GM23338 (cell line): ENCODE measurements at regions not wholly inside any gene's neighbourhood (a gene's known extent, or its start where the extent isn't known, plus 50 kb on each side); places are given as distances from the start of the nearest gene placed in this dataset.

ENCODE experiments used
- ATAC-seq: fragments of 200-7000 bp; cut with Tn5 transposase; 3 replicates; pipeline ENCODE4 v1.9.1; 2020
- DNase-seq: peaks from one replicate; pipeline ENCODE4 v3.0.0-alpha.2; 2015; ENCODE audit warnings: low spot score
- H2AFZ ChIP-seq: fragments of 200-600 bp; sonication (generic); 2 replicates; pipeline ENCODE4 v1.8.0; 2016; ENCODE audit warnings: antibody characterized with exemption, mild to moderate bottlenecking, moderate library complexity
- H3F3A ChIP-seq: fragments of 200-600 bp; sonication (generic); replicated peaks from 2 replicates; pipeline ENCODE4 v1.8.0; 2017; ENCODE audit warnings: antibody characterized with exemption, mixed run types, low read depth
- H3K27ac ChIP-seq: fragments of 200-600 bp; sonication (generic); 2 replicates; pipeline ENCODE4 v1.6.1; 2016; ENCODE audit warnings: low read depth
- H3K27me3 ChIP-seq: fragments of 200-600 bp; sonication (generic); 2 replicates; pipeline ENCODE4 v1.8.0; 2016; ENCODE audit warnings: mild to moderate bottlenecking, mixed run types, moderate library complexity; ENCODE audit not compliant: insufficient read depth
- H3K36me3 ChIP-seq: fragments of 200-600 bp; sonication (generic); 2 replicates; pipeline ENCODE4 v1.8.0; 2016; ENCODE audit warnings: mild to moderate bottlenecking; ENCODE audit not compliant: insufficient read depth
- H3K4me1 ChIP-seq: fragments of 200-600 bp; sonication (generic); 2 replicates; pipeline ENCODE4 v1.8.0; 2016; ENCODE audit warnings: mild to moderate bottlenecking, moderate library complexity; ENCODE audit not compliant: insufficient read depth
- H3K4me2 ChIP-seq: fragments of 200-600 bp; sonication (generic); 2 replicates; pipeline ENCODE4 v1.7.1; 2017; ENCODE audit warnings: mixed run types
- H3K4me3 ChIP-seq: fragments of 200-600 bp; sonication (generic); 2 replicates; pipeline ENCODE4 v1.6.1; 2016; ENCODE audit warnings: mixed run types
- H3K79me2 ChIP-seq: fragments of 200-600 bp; sonication (generic); replicated peaks from 2 replicates; pipeline ENCODE4 v1.8.0; 2017; ENCODE audit warnings: mild to moderate bottlenecking; ENCODE audit not compliant: insufficient read depth
- H3K9me2 ChIP-seq: fragments of 200-600 bp; sonication (generic); 2 replicates; pipeline ENCODE4 v1.8.0; 2017; ENCODE audit not compliant: insufficient read depth
- H4K20me1 ChIP-seq: fragments of 200-600 bp; sonication (generic); replicated peaks from 2 replicates; pipeline ENCODE4 v1.8.0; 2017; ENCODE audit warnings: mild to moderate bottlenecking; ENCODE audit not compliant: insufficient read depth
- H3K27ac Mint-ChIP-seq: 2 replicates; pipeline ENCODE4 v1.8.0; 2020; ENCODE audit warnings: inconsistent platforms, mild to moderate bottlenecking, moderate library complexity, mixed read lengths
- H3K27me3 Mint-ChIP-seq: 3 replicates; pipeline ENCODE4 v1.8.0; 2022; ENCODE audit warnings: low read depth, mild to moderate bottlenecking, moderate library complexity, mixed read lengths, inconsistent platforms; ENCODE audit not compliant: insufficient read depth, poor library complexity
- H3K36me3 Mint-ChIP-seq: 3 replicates; pipeline ENCODE4 v1.8.0; 2021; ENCODE audit warnings: low read depth, mild to moderate bottlenecking, inconsistent platforms, moderate library complexity, mixed read lengths
- H3K4me1 Mint-ChIP-seq: 3 replicates; pipeline ENCODE4 v1.8.0; 2020; ENCODE audit warnings: mild to moderate bottlenecking, inconsistent platforms, mixed read lengths
- H3K4me3 Mint-ChIP-seq: 3 replicates; pipeline ENCODE4 v1.8.0; 2021; ENCODE audit warnings: moderate library complexity, mild to moderate bottlenecking, inconsistent platforms, mixed read lengths
- H3K9me3 Mint-ChIP-seq: 3 replicates; pipeline ENCODE4 v1.8.0; 2020; ENCODE audit warnings: moderate library complexity, mild to moderate bottlenecking, inconsistent platforms, mixed read lengths
- CREB1 ChIP-seq: fragments of 250-450 bp; sonication (Bioruptor Pico); IDR thresholded peaks from 2 replicates; pipeline ENCODE4 v1.5.0; 2020; ENCODE audit warnings: low read depth, mild to moderate bottlenecking, moderate library complexity
- EZH2 ChIP-seq: fragments of 200-600 bp; sonication (generic); IDR thresholded peaks from one replicate; pipeline ENCODE4 v1.8.0; 2017; ENCODE audit warnings: antibody characterized with exemption, mild to moderate bottlenecking, low read depth; ENCODE audit not compliant: unreplicated experiment
- NANOG ChIP-seq: IDR thresholded peaks from 2 replicates; pipeline ENCODE4 v1.6.1; 2016; ENCODE audit warnings: antibody characterized with exemption, borderline replicate concordance
- POLR2AphosphoS5 ChIP-seq: IDR thresholded peaks from 2 replicates; pipeline ENCODE4 v1.6.1; 2016; ENCODE audit warnings: antibody characterized with exemption, low read depth
- STAT1 ChIP-seq: IDR thresholded peaks from one replicate; pipeline ENCODE4 v1.6.1; 2016; ENCODE audit warnings: antibody characterized with exemption; ENCODE audit not compliant: unreplicated experiment
- ZNF331 ChIP-seq: fragments of 250-450 bp; sonication (Bioruptor Pico); IDR thresholded peaks from 2 replicates; pipeline ENCODE4 v1.5.0; 2020; ENCODE audit warnings: low read depth, mild to moderate bottlenecking, moderate library complexity
- TF ChIP-seq, protein P1 (sequence below): fragments of 250-450 bp; sonication (Bioruptor Pico); IDR thresholded peaks from 2 replicates; pipeline ENCODE4 v1.5.0; 2020; ENCODE audit warnings: mild to moderate bottlenecking, moderate library complexity
- TF ChIP-seq, protein P2 (sequence below), 2 experiments: fragments of 200-600 bp in 1 of 2; sonication (generic) in 1 of 2; conservative IDR thresholded peaks; 2 replicates each; pipeline versions ENCODE4 v1.5.1 to v1.6.1; 2016 to 2017; ENCODE audit warnings: antibody characterized with exemption in 2 of 2, low read depth in 2 of 2, mild to moderate bottlenecking in 2 of 2, moderate library complexity in 1 of 2
- TF ChIP-seq, protein P3 (sequence below): IDR thresholded peaks from one replicate; pipeline ENCODE4 v1.6.1; 2018; ENCODE audit warnings: antibody characterized with exemption; ENCODE audit not compliant: unreplicated experiment
- TF ChIP-seq, protein P4 (sequence below): IDR thresholded peaks from 2 replicates; pipeline ENCODE4 v1.6.1; 2016; ENCODE audit warnings: antibody characterized with exemption

DNA sequence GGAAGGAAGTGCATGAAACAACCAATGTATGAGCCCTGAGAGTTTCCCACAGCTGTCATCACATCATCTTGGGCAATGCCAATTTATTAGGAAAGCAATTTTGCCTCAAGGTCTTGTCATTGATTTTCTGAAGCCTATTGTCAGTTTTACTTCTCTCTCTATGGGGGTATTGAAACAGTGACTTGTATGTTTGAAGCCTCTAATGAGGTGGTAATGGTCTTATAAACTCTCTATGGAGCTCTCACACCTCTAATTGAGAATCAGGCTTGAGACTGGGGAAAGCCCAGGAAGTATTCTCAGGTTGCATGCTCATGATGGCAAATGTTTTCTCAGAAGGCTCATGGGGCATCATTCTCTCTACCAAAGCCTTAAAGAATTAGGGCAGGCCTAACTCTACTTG is 308.2 kb upstream of the EMCN start (continued):
- TF ChIP-seq, protein P1, sequence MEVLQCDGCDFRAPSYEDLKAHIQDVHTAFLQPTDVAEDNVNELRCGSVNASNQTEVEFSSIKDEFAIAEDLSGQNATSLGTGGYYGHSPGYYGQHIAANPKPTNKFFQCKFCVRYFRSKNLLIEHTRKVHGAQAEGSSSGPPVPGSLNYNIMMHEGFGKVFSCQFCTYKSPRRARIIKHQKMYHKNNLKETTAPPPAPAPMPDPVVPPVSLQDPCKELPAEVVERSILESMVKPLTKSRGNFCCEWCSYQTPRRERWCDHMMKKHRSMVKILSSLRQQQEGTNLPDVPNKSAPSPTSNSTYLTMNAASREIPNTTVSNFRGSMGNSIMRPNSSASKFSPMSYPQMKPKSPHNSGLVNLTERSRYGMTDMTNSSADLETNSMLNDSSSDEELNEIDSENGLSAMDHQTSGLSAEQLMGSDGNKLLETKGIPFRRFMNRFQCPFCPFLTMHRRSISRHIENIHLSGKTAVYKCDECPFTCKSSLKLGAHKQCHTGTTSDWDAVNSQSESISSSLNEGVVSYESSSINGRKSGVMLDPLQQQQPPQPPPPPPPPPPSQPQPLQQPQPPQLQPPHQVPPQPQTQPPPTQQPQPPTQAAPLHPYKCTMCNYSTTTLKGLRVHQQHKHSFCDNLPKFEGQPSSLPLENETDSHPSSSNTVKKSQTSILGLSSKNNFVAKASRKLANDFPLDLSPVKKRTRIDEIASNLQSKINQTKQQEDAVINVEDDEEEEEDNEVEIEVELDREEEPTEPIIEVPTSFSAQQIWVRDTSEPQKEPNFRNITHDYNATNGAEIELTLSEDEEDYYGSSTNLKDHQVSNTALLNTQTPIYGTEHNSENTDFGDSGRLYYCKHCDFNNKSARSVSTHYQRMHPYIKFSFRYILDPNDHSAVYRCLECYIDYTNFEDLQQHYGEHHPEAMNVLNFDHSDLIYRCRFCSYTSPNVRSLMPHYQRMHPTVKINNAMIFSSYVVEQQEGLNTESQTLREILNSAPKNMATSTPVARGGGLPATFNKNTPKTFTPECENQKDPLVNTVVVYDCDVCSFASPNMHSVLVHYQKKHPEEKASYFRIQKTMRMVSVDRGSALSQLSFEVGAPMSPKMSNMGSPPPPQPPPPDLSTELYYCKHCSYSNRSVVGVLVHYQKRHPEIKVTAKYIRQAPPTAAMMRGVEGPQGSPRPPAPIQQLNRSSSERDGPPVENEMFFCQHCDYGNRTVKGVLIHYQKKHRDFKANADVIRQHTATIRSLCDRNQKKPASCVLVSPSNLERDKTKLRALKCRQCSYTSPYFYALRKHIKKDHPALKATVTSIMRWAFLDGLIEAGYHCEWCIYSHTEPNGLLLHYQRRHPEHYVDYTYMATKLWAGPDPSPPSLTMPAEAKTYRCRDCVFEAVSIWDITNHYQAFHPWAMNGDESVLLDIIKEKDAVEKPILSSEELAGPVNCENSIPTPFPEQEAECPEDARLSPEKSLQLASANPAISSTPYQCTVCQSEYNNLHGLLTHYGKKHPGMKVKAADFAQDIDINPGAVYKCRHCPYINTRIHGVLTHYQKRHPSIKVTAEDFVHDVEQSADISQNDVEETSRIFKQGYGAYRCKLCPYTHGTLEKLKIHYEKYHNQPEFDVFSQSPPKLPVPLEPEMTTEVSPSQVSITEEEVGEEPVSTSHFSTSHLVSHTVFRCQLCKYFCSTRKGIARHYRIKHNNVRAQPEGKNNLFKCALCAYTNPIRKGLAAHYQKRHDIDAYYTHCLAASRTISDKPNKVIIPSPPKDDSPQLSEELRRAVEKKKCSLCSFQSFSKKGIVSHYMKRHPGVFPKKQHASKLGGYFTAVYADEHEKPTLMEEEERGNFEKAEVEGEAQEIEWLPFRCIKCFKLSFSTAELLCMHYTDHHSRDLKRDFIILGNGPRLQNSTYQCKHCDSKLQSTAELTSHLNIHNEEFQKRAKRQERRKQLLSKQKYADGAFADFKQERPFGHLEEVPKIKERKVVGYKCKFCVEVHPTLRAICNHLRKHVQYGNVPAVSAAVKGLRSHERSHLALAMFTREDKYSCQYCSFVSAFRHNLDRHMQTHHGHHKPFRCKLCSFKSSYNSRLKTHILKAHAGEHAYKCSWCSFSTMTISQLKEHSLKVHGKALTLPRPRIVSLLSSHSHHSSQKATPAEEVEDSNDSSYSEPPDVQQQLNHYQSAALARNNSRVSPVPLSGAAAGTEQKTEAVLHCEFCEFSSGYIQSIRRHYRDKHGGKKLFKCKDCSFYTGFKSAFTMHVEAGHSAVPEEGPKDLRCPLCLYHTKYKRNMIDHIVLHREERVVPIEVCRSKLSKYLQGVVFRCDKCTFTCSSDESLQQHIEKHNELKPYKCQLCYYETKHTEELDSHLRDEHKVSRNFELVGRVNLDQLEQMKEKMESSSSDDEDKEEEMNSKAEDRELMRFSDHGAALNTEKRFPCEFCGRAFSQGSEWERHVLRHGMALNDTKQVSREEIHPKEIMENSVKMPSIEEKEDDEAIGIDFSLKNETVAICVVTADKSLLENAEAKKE (CRISPR knock-in tag), result no peak
- TF ChIP-seq ZNF331, result no peak
- no peak for TF ChIP-seq EZH2
- no peak for TF ChIP-seq POLR2AphosphoS5
- TF ChIP-seq, protein P2, sequence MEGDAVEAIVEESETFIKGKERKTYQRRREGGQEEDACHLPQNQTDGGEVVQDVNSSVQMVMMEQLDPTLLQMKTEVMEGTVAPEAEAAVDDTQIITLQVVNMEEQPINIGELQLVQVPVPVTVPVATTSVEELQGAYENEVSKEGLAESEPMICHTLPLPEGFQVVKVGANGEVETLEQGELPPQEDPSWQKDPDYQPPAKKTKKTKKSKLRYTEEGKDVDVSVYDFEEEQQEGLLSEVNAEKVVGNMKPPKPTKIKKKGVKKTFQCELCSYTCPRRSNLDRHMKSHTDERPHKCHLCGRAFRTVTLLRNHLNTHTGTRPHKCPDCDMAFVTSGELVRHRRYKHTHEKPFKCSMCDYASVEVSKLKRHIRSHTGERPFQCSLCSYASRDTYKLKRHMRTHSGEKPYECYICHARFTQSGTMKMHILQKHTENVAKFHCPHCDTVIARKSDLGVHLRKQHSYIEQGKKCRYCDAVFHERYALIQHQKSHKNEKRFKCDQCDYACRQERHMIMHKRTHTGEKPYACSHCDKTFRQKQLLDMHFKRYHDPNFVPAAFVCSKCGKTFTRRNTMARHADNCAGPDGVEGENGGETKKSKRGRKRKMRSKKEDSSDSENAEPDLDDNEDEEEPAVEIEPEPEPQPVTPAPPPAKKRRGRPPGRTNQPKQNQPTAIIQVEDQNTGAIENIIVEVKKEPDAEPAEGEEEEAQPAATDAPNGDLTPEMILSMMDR (conservative IDR thresholded peaks at IDR 0.05; ENCODE audit: low read depth in 2 of 2), result no peak

DNA sequence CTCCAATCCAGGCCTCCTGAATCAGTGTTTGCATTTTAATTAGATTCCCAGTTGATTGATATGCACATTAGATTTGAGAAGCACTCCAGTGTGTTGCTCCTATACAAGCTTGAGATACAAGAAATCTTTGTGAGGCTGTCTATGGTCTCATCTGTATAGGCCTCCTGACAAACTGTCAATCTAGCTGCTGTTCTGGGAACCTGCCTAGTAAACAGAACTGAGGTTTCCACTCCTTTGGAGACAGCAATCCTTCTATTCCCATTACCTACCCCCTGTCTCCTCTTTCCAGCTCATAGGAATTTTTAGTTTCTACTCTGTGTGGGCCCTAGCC is 306.1 kb upstream of the EMCN start:
- H2AFZ ChIP-seq, result no peak overlapping the region; the same call in 1 of the 2 replicates
- peaks cover 9% of the 10 kb centered on the region for H3K4me1 Mint-ChIP-seq
- no peaks in the 10 kb centered on the region for H4K20me1 ChIP-seq
- H3F3A ChIP-seq, result no peaks in the 10 kb centered on the region
- peaks cover 5% of the 10 kb centered on the region; the same call in 1 of the 3 replicates for H3K9me3 Mint-ChIP-seq
- H3K27me3 Mint-ChIP-seq, result no peaks in the 10 kb centered on the region
- H3K27me3 ChIP-seq, result no peaks in the 10 kb centered on the region
- peak overlapping the region; percentile 36; the same call in 1 of the 2 replicates for H3K4me2 ChIP-seq
- H3K4me3 Mint-ChIP-seq, result no peak overlapping the region
- H3K79me2 ChIP-seq, result no peaks in the 10 kb centered on the region
- no peak overlapping the region for H3K27ac Mint-ChIP-seq
- no peak for DNase-seq
- no peak overlapping the region for H3K4me3 ChIP-seq
- H3K9me2 ChIP-seq, result no peaks in the 10 kb centered on the region
- no peak overlapping the region for H3K27ac ChIP-seq
- peaks cover 13% of the 10 kb centered on the region for H3K4me1 ChIP-seq
- peaks cover 6% of the 10 kb centered on the region; the same call in 2 of the 3 replicates for H3K36me3 Mint-ChIP-seq
- ATAC-seq, result no peak
- no peaks in the 10 kb centered on the region for H3K36me3 ChIP-seq
- TF ChIP-seq POLR2AphosphoS5, result no peak
- TF ChIP-seq, protein P3, sequence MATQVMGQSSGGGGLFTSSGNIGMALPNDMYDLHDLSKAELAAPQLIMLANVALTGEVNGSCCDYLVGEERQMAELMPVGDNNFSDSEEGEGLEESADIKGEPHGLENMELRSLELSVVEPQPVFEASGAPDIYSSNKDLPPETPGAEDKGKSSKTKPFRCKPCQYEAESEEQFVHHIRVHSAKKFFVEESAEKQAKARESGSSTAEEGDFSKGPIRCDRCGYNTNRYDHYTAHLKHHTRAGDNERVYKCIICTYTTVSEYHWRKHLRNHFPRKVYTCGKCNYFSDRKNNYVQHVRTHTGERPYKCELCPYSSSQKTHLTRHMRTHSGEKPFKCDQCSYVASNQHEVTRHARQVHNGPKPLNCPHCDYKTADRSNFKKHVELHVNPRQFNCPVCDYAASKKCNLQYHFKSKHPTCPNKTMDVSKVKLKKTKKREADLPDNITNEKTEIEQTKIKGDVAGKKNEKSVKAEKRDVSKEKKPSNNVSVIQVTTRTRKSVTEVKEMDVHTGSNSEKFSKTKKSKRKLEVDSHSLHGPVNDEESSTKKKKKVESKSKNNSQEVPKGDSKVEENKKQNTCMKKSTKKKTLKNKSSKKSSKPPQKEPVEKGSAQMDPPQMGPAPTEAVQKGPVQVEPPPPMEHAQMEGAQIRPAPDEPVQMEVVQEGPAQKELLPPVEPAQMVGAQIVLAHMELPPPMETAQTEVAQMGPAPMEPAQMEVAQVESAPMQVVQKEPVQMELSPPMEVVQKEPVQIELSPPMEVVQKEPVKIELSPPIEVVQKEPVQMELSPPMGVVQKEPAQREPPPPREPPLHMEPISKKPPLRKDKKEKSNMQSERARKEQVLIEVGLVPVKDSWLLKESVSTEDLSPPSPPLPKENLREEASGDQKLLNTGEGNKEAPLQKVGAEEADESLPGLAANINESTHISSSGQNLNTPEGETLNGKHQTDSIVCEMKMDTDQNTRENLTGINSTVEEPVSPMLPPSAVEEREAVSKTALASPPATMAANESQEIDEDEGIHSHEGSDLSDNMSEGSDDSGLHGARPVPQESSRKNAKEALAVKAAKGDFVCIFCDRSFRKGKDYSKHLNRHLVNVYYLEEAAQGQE, result no peak
- TF ChIP-seq, protein P4, sequence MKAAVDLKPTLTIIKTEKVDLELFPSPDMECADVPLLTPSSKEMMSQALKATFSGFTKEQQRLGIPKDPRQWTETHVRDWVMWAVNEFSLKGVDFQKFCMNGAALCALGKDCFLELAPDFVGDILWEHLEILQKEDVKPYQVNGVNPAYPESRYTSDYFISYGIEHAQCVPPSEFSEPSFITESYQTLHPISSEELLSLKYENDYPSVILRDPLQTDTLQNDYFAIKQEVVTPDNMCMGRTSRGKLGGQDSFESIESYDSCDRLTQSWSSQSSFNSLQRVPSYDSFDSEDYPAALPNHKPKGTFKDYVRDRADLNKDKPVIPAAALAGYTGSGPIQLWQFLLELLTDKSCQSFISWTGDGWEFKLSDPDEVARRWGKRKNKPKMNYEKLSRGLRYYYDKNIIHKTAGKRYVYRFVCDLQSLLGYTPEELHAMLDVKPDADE, result no peak
- no peak for TF ChIP-seq EZH2
- no peak for TF ChIP-seq NANOG
- no peak for TF ChIP-seq STAT1
- TF ChIP-seq, protein P2 (conservative IDR thresholded peaks at IDR 0.05; ENCODE audit: low read depth in 2 of 2), result no peak
- no peak for TF ChIP-seq CREB1 (CRISPR knock-in tag)
- TF ChIP-seq ZNF331, result no peak
